Natural killer cell (primary cell): ENCODE measurements at regions not wholly inside any gene's neighbourhood (a gene's known extent, or its start where the extent isn't known, plus 50 kb on each side); places are given as distances from the start of the nearest gene placed in this dataset.

ENCODE experiments used
- ATAC-seq, 3 donors: fragments of 150-1000 bp in 2 of 3; fragments of 200-7000 bp in 1 of 3; cut with Tn5 transposase; 1 replicate in 1 of 3; 2 replicates in 2 of 3; pipeline ENCODE4 v1.10.0; 2021; ENCODE audit warnings: mild to moderate bottlenecking in 2 of 3, moderate library complexity in 2 of 3
- DNase-seq, 2 donors: peaks; one replicate each; pipeline versions ENCODE4 v3.0.0 to v3.0.0-alpha.2; 2013 to 2021; ENCODE audit warnings: mixed read lengths in 1 of 2
- H3K27ac ChIP-seq: one replicate; pipeline ENCODE4 v1.5.1; 2013; ENCODE audit warnings: mild to moderate bottlenecking, low read length
- H3K27me3 ChIP-seq: one replicate; pipeline ENCODE4 v1.6.1; 2013; ENCODE audit warnings: low read length; ENCODE audit not compliant: control insufficient read depth, insufficient read depth
- H3K36me3 ChIP-seq: one replicate; pipeline ENCODE4 v1.6.1; 2013; ENCODE audit warnings: low read length; ENCODE audit not compliant: control insufficient read depth, insufficient read depth
- H3K4me1 ChIP-seq: one replicate; pipeline ENCODE4 v1.6.1; 2013; ENCODE audit warnings: low read length; ENCODE audit not compliant: control insufficient read depth, insufficient read depth
- H3K4me3 ChIP-seq: one replicate; pipeline ENCODE4 v1.5.1; 2013; ENCODE audit warnings: low read length
- H3K9me3 ChIP-seq: one replicate; pipeline ENCODE4 v1.6.1; 2013; ENCODE audit warnings: low read length; ENCODE audit not compliant: control insufficient read depth, insufficient read depth
- H3K27ac Mint-ChIP-seq, 2 donors: one replicate each; pipeline ENCODE4 v1.8.0; 2022; ENCODE audit warnings: mild to moderate bottlenecking in 2 of 2, mixed read lengths in 2 of 2, moderate library complexity in 1 of 2
- H3K27me3 Mint-ChIP-seq, 2 donors: one replicate each; pipeline ENCODE4 v1.8.0; 2022; ENCODE audit warnings: low read depth in 2 of 2, mixed read lengths in 2 of 2
- H3K36me3 Mint-ChIP-seq: one replicate; pipeline ENCODE4 v1.8.0; 2022; ENCODE audit warnings: mixed read lengths
- H3K4me1 Mint-ChIP-seq, 2 donors: one replicate each; pipeline ENCODE4 v1.8.0; 2022; ENCODE audit warnings: mixed read lengths in 2 of 2
- H3K4me3 Mint-ChIP-seq: one replicate; pipeline ENCODE4 v1.8.0; 2022; ENCODE audit warnings: mild to moderate bottlenecking, moderate library complexity, mixed read lengths
- H3K9me3 Mint-ChIP-seq, 2 donors: one replicate each; pipeline ENCODE4 v1.8.0; 2022; ENCODE audit warnings: mixed read lengths in 2 of 2
- WGBS: methylation state at CpG from one replicate; pipeline ENCODE4 v1.1.7; 2013; ENCODE audit warnings: missing lambda C conversion rate; ENCODE audit not compliant: insufficient coverage; 5-methylcytosine and 5-hydroxymethylcytosine counted together
- intact Hi-C: fragments of 100-400 bp; cut with micrococcal nuclease; formaldehyde crosslinking; loops from one replicate; pipeline ENCODE4 v1.14.2; 2022
- TF ChIP-seq, protein P1 (sequence below): fragments of 200-600 bp; IDR thresholded peaks from one replicate; pipeline ENCODE4 v1.8.0; 2022; ENCODE audit warnings: antibody characterized with exemption

DNA sequence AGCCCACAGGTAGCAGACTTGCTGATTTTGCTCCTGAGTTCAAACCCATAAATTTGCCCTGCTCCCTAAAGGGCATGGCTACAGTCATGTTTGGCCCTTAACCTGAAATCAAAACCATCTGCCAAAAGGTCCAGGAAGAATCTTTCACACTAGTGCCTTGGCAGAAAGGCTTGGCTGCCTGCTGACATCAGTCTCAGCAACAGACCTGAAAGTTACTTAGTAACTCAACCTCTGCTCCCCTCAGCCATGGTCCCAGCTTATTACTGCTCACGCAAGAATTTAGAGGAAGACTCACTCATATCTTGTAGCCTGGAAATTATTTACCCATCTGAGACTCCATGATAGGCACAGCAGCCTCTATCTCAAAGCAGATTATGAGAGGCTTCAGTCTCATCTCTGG lies 98.0 kb upstream of the KIF2B start:
- peaks cover 13% of the 10 kb centered on the region for H3K9me3 ChIP-seq
- Mint-ChIP-seq H3K27ac (no peak overlapping the region), H3K4me3 (no peak overlapping the region), H3K9me3 (peaks cover 8 to 11% of the 10 kb centered on the region in 2 donors), H3K36me3 (peaks cover 13% of the 10 kb centered on the region), H3K4me1 (no peaks in the 10 kb centered on the region), H3K27me3 (no peaks in the 10 kb centered on the region)
- intact Hi-C loops = no loop called here
- ATAC-seq = no peak
- DNase-seq = no peak
- H3K4me3 ChIP-seq = no peak overlapping the region
- TF ChIP-seq, protein P1, sequence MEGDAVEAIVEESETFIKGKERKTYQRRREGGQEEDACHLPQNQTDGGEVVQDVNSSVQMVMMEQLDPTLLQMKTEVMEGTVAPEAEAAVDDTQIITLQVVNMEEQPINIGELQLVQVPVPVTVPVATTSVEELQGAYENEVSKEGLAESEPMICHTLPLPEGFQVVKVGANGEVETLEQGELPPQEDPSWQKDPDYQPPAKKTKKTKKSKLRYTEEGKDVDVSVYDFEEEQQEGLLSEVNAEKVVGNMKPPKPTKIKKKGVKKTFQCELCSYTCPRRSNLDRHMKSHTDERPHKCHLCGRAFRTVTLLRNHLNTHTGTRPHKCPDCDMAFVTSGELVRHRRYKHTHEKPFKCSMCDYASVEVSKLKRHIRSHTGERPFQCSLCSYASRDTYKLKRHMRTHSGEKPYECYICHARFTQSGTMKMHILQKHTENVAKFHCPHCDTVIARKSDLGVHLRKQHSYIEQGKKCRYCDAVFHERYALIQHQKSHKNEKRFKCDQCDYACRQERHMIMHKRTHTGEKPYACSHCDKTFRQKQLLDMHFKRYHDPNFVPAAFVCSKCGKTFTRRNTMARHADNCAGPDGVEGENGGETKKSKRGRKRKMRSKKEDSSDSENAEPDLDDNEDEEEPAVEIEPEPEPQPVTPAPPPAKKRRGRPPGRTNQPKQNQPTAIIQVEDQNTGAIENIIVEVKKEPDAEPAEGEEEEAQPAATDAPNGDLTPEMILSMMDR = no peak
- H3K27me3 ChIP-seq = no peaks in the 10 kb centered on the region
- H3K27ac ChIP-seq = no peak overlapping the region
- H3K4me1 ChIP-seq = no peaks in the 10 kb centered on the region
- no peaks in the 10 kb centered on the region for H3K36me3 ChIP-seq
- 100% methylated on average over 1 of the region's 1 CpG for WGBS

- H3K27me3 Mint-ChIP-seq = no peaks in the 10 kb centered on the region
- ATAC-seq (no peak), DNase-seq (no peak)
- intact Hi-C loops = no loop called here
- no peak overlapping the region for H3K4me3 Mint-ChIP-seq
- 74% methylated on average over 2 of the region's 2 CpGs for WGBS
- H3K4me1 Mint-ChIP-seq = no peaks in the 10 kb centered on the region
- H3K9me3 ChIP-seq = peaks cover 13% of the 10 kb centered on the region
- no peak overlapping the region for H3K27ac Mint-ChIP-seq
- TF ChIP-seq, protein P1 = no peak
- no peak overlapping the region for H3K4me3 ChIP-seq
- H3K9me3 Mint-ChIP-seq = peaks cover 6 to 10% of the 10 kb centered on the region in 2 donors
- H3K4me1 ChIP-seq = no peaks in the 10 kb centered on the region
- H3K27me3 ChIP-seq = no peaks in the 10 kb centered on the region
- no peaks in the 10 kb centered on the region for H3K36me3 ChIP-seq
- H3K36me3 Mint-ChIP-seq = peaks cover 2% of the 10 kb centered on the region
- no peak overlapping the region for H3K27ac ChIP-seq
Observed at GRCh38 chr17:53722407-53722806, 100.3 kb upstream of the KIF2B start.

- no peaks in the 10 kb centered on the region for H3K4me1 Mint-ChIP-seq
- H3K27ac Mint-ChIP-seq = no peak overlapping the region
- intact Hi-C loops = no loop called here
- ATAC-seq (no peak), DNase-seq (no peak)
- no peaks in the 10 kb centered on the region for H3K36me3 ChIP-seq
- peaks cover 9 to 14% of the 10 kb centered on the region in 2 donors for H3K9me3 Mint-ChIP-seq
- H3K36me3 Mint-ChIP-seq = no peaks in the 10 kb centered on the region
- TF ChIP-seq, protein P1 = no peak
- no peak overlapping the region for H3K4me3 Mint-ChIP-seq
- no peaks in the 10 kb centered on the region for H3K27me3 ChIP-seq
- H3K27me3 Mint-ChIP-seq = no peaks in the 10 kb centered on the region
- H3K9me3 ChIP-seq = peaks cover 9% of the 10 kb centered on the region
- H3K4me1 ChIP-seq = no peaks in the 10 kb centered on the region
- H3K4me3 ChIP-seq = no peak overlapping the region
- no CpG with 5 or more reads among the region's 2 CpGs for WGBS
- H3K27ac ChIP-seq = no peak overlapping the region
Observed at GRCh38 chr17:53721101-53721500, 101.6 kb upstream of the KIF2B start.

DNA sequence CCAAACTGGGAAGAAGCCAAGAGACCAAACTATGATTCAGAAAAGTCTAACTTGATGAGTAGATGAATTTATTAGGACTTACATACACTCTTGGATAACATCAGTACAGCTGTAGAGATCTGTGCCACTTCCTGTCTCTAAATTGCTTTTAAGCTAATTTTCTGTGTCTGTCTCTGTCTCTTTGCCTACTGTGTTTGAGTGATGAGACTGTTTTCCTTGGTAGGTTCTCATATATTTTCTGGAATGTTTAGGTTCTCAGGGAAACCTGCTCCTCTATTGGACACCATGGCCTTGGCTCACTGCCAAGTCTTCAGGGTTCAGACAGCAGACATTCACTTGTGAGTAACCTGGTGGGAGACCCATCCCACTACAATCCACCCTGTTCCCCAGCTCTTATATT lies 103.5 kb upstream of the KIF2B start:
- Mint-ChIP-seq H3K4me3 (no peak overlapping the region), H3K27me3 (no peaks in the 10 kb centered on the region), H3K9me3 (peaks cover 9 to 16% of the 10 kb centered on the region in 2 donors), H3K36me3 (no peaks in the 10 kb centered on the region), H3K27ac (no peak overlapping the region), H3K4me1 (no peaks in the 10 kb centered on the region)
- no peaks in the 10 kb centered on the region for H3K36me3 ChIP-seq
- H3K27me3 ChIP-seq = no peaks in the 10 kb centered on the region
- TF ChIP-seq, protein P1 = no peak
- H3K27ac ChIP-seq = no peak overlapping the region
- intact Hi-C loops = no loop called here
- H3K9me3 ChIP-seq = no peaks in the 10 kb centered on the region
- no peaks in the 10 kb centered on the region for H3K4me1 ChIP-seq
- DNase-seq (no peak), ATAC-seq (no peak)
- H3K4me3 ChIP-seq = no peak overlapping the region
